H9 (cell line): ENCODE measurements at regions not wholly inside any gene's neighbourhood (a gene's known extent, or its start where the extent isn't known, plus 50 kb on each side); places are given as distances from the start of the nearest gene placed in this dataset.

Source experiments
- DNase-seq: peaks from one replicate; pipeline ENCODE4 v3.0.0-alpha.2; 2017
- H2AFZ ChIP-seq: one replicate; pipeline ENCODE4 v1.6.1; 2013; ENCODE audit warnings: mild to moderate bottlenecking, low read length, control low read depth, moderate library complexity
- H2AK5ac ChIP-seq: 2 replicates; pipeline ENCODE4 v1.6.1; 2013; ENCODE audit warnings: low read length, control low read depth, mixed read lengths; ENCODE audit not compliant: insufficient read length
- H2BK120ac ChIP-seq: one replicate; pipeline ENCODE4 v1.6.1; 2013; ENCODE audit warnings: low read depth, mild to moderate bottlenecking, low read length, control low read depth, inconsistent platforms; ENCODE audit not compliant: poor library complexity, severe bottlenecking
- H2BK12ac ChIP-seq: 2 replicates; pipeline ENCODE4 v1.6.1; 2013; ENCODE audit warnings: low read length, control low read depth, mixed read lengths, low read depth; ENCODE audit not compliant: insufficient read length
- H2BK15ac ChIP-seq: 2 replicates; pipeline ENCODE4 v1.6.1; 2013; ENCODE audit warnings: low read depth, low read length, control low read depth
- H2BK20ac ChIP-seq: one replicate; pipeline ENCODE4 v1.6.1; 2013; ENCODE audit warnings: low read depth, mild to moderate bottlenecking, low read length, control low read depth, inconsistent platforms; ENCODE audit not compliant: poor library complexity, severe bottlenecking
- H2BK5ac ChIP-seq: 2 replicates; pipeline ENCODE4 v1.6.1; 2013; ENCODE audit warnings: low read length, control low read depth, mixed read lengths; ENCODE audit not compliant: insufficient read length
- H3K14ac ChIP-seq: 2 replicates; pipeline ENCODE4 v1.6.1; 2013; ENCODE audit warnings: low read length, control low read depth; ENCODE audit not compliant: insufficient read depth
- H3K18ac ChIP-seq: 2 replicates; pipeline ENCODE4 v1.6.1; 2013; ENCODE audit warnings: low read depth, mild to moderate bottlenecking, mixed read lengths, low read length, control low read depth; ENCODE audit not compliant: insufficient read length
- H3K23ac ChIP-seq: 2 replicates; pipeline ENCODE4 v1.6.1; 2013; ENCODE audit warnings: low read length, control low read depth, mixed read lengths, low read depth; ENCODE audit not compliant: insufficient read length
- H3K23me2 ChIP-seq: 2 replicates; pipeline ENCODE4 v1.6.1; 2013; ENCODE audit warnings: low read depth, mild to moderate bottlenecking, mixed read lengths, low read length, control low read depth; ENCODE audit not compliant: insufficient read length, poor library complexity, severe bottlenecking
- H3K27ac ChIP-seq: 2 replicates; pipeline ENCODE4 v1.5.1; 2013; ENCODE audit warnings: low read length, control low read depth, mixed read lengths, low read depth; ENCODE audit not compliant: insufficient read length
- H3K27me3 ChIP-seq: 2 replicates; pipeline ENCODE4 v1.6.1; 2013; ENCODE audit warnings: low read length, control low read depth, inconsistent platforms; ENCODE audit not compliant: insufficient read depth
- H3K4ac ChIP-seq: 2 replicates; pipeline ENCODE4 v1.6.1; 2013; ENCODE audit warnings: low read depth, mild to moderate bottlenecking, control low read depth, inconsistent platforms, low read length, moderate library complexity
- H3K4me1 ChIP-seq: 2 replicates; pipeline ENCODE4 v1.6.1; 2013; ENCODE audit warnings: low read length, control low read depth, inconsistent platforms; ENCODE audit not compliant: insufficient read depth
- H3K4me2 ChIP-seq: 2 replicates; pipeline ENCODE4 v1.6.1; 2013; ENCODE audit warnings: low read length, control low read depth, mixed read lengths; ENCODE audit not compliant: insufficient read length, insufficient read depth
- H3K56ac ChIP-seq: 2 replicates; pipeline ENCODE4 v1.6.1; 2013; ENCODE audit warnings: low read depth, mild to moderate bottlenecking, mixed read lengths, low read length, control low read depth; ENCODE audit not compliant: insufficient read length
- H3K79me1 ChIP-seq: 2 replicates; pipeline ENCODE4 v1.6.1; 2013; ENCODE audit warnings: low read depth, mild to moderate bottlenecking, moderate library complexity, low read length, control low read depth, inconsistent platforms; ENCODE audit not compliant: insufficient read depth, poor library complexity, severe bottlenecking
- H3K79me2 ChIP-seq: 2 replicates; pipeline ENCODE4 v1.6.1; 2013; ENCODE audit warnings: low read length, control low read depth, inconsistent platforms; ENCODE audit not compliant: insufficient read depth
- H3K9ac ChIP-seq: 2 replicates; pipeline ENCODE4 v1.6.1; 2013; ENCODE audit warnings: low read length, control low read depth, mixed read lengths; ENCODE audit not compliant: insufficient read length; ENCODE audit errors: extremely low read depth
- H3K9me3 ChIP-seq: one replicate; pipeline ENCODE4 v1.6.1; 2013; ENCODE audit warnings: low read depth, low read length, inconsistent platforms; ENCODE audit not compliant: control insufficient read depth
- H3T11ph ChIP-seq: one replicate; pipeline ENCODE4 v1.6.1; 2013; ENCODE audit warnings: mild to moderate bottlenecking, low read length, control low read depth, inconsistent platforms
- H4K20me1 ChIP-seq: one replicate; pipeline ENCODE4 v1.6.1; 2013; ENCODE audit not compliant: control insufficient read depth, insufficient read length, insufficient read depth
- H4K5ac ChIP-seq: 2 replicates; pipeline ENCODE4 v1.6.1; 2013; ENCODE audit warnings: low read depth, mild to moderate bottlenecking, mixed read lengths, low read length, control low read depth; ENCODE audit not compliant: insufficient read length
- H4K8ac ChIP-seq: replicated peaks from 2 replicates; pipeline ENCODE4 v1.6.1; 2013; ENCODE audit warnings: low read length, control low read depth, mixed read lengths, low read depth; ENCODE audit not compliant: insufficient read length
- H4K91ac ChIP-seq: 2 replicates; pipeline ENCODE4 v1.6.1; 2013; ENCODE audit warnings: low read depth, mild to moderate bottlenecking, moderate library complexity, mixed read lengths, low read length, control low read depth; ENCODE audit not compliant: insufficient read length
- H3K27ac Mint-ChIP-seq, 3 experiments: 2 replicates in 2 of 3; 3 replicates in 1 of 3; pipeline ENCODE4 v1.8.0; 2020 to 2021; ENCODE audit warnings: mixed read lengths in 3 of 3, mild to moderate bottlenecking in 1 of 3, moderate library complexity in 1 of 3
- H3K27me3 Mint-ChIP-seq: 2 replicates; pipeline ENCODE4 v1.8.0; 2021; ENCODE audit warnings: low read depth, mild to moderate bottlenecking, moderate library complexity, mixed read lengths
- H3K36me3 Mint-ChIP-seq, 3 experiments: 2 replicates in 2 of 3; 3 replicates in 1 of 3; pipeline ENCODE4 v1.8.0; 2020 to 2021; ENCODE audit warnings: low read depth in 3 of 3, mixed read lengths in 3 of 3; ENCODE audit not compliant: insufficient read depth in 1 of 3
- H3K4me1 Mint-ChIP-seq, 2 experiments: 2 replicates each; pipeline ENCODE4 v1.8.0; 2020; ENCODE audit warnings: mixed read lengths in 2 of 2
- H3K4me3 Mint-ChIP-seq, 2 experiments: 2 replicates in 1 of 2; 3 replicates in 1 of 2; pipeline ENCODE4 v1.8.0; 2020 to 2021; ENCODE audit warnings: mild to moderate bottlenecking in 2 of 2, mixed read lengths in 2 of 2, moderate library complexity in 1 of 2
- H3K9me3 Mint-ChIP-seq, 2 experiments: 2 replicates in 1 of 2; 3 replicates in 1 of 2; pipeline ENCODE4 v1.8.0; 2020; ENCODE audit warnings: mild to moderate bottlenecking in 2 of 2, mixed read lengths in 2 of 2, moderate library complexity in 1 of 2
- WGBS: extraction: QIAGEN DNeasy Blood & Tissue Kit; methylation state at CpG from one replicate; pipeline ENCODE4 v1.1.7; 2013; ENCODE audit warnings: missing lambda C conversion rate, low lambda C conversion rate, mixed read lengths; ENCODE audit not compliant: insufficient read length; ENCODE audit errors: extremely low coverage; 5-methylcytosine and 5-hydroxymethylcytosine counted together
- TF ChIP-seq, protein P1 (sequence below): fragments of 200-600 bp; sonication (generic); conservative IDR thresholded peaks from 3 replicates; pipeline ENCODE4 v1.8.0; 2021; ENCODE audit warnings: antibody characterized with exemption, mild to moderate bottlenecking

DNA sequence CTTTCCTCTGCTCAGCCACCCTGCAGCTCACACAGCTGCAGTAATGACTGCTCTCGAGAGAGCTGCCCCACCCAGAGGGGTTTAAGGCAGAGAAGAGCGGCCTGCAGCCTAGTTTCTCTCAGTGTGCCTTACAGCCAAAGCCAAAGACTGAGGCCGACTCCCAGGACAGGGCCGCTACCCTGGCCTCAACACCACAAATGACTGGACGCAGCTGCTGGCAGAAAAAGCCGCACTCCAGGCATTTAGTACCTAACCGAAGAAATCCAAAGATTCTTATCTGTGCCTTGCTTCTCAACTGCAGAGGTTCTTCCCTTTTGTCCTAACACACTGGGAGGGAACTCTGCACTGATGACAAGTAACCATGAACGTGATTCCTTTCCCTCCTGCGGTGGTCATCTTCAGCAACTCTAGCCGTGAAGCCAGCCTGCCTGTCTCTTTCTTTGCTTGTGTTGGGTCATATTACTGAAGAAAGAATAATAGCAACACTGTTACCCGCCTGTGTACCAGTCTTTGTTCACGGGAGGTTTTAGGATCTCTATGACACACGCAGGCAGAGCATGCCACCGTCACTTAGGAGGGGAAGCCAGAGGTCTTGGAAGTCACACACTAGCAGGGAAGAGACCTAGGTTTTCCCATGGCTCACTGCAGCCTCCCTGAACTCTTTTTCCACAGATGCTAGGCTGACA is 202.7 kb downstream of the RHOU start:
- H3K9ac ChIP-seq, result no peak overlapping the region
- no peaks in the 10 kb centered on the region for H3K79me2 ChIP-seq
- H3K27me3 ChIP-seq, result no peaks in the 10 kb centered on the region
- H3K23me2 ChIP-seq, result no peaks in the 10 kb centered on the region
- H3K4ac ChIP-seq, result no peak overlapping the region
- no peak overlapping the region for H4K5ac ChIP-seq
- H3K27ac ChIP-seq, result no peak overlapping the region
- WGBS, result no CpG with 5 or more reads among the region's 14 CpGs
- no peaks in the 10 kb centered on the region; the same call in 1 of the 2 replicates for H3K4me1 ChIP-seq
- H3K56ac ChIP-seq, result no peak overlapping the region
- H3K4me3 Mint-ChIP-seq, result no peak overlapping the region
- no peak overlapping the region for H3K4me2 ChIP-seq
- no peak overlapping the region for H4K91ac ChIP-seq
- no peaks in the 10 kb centered on the region for H3K79me1 ChIP-seq
- no peak overlapping the region; the same call in 1 of the 2 replicates for H3K14ac ChIP-seq
- H2AFZ ChIP-seq, result no peak overlapping the region
- H3K36me3 Mint-ChIP-seq, result no peaks in the 10 kb centered on the region
- H2AK5ac ChIP-seq, result no peak overlapping the region
- H3K9me3 ChIP-seq, result no peaks in the 10 kb centered on the region
- H4K20me1 ChIP-seq, result no peaks in the 10 kb centered on the region
- no peak overlapping the region for H2BK12ac ChIP-seq
- H2BK5ac ChIP-seq, result no peak overlapping the region
- no peaks in the 10 kb centered on the region; a peak in 1 of 5 replicates for H3K9me3 Mint-ChIP-seq
- peaks cover 52 to 57% of the 10 kb centered on the region in 2 experiments for H3K4me1 Mint-ChIP-seq
- TF ChIP-seq, protein P1, sequence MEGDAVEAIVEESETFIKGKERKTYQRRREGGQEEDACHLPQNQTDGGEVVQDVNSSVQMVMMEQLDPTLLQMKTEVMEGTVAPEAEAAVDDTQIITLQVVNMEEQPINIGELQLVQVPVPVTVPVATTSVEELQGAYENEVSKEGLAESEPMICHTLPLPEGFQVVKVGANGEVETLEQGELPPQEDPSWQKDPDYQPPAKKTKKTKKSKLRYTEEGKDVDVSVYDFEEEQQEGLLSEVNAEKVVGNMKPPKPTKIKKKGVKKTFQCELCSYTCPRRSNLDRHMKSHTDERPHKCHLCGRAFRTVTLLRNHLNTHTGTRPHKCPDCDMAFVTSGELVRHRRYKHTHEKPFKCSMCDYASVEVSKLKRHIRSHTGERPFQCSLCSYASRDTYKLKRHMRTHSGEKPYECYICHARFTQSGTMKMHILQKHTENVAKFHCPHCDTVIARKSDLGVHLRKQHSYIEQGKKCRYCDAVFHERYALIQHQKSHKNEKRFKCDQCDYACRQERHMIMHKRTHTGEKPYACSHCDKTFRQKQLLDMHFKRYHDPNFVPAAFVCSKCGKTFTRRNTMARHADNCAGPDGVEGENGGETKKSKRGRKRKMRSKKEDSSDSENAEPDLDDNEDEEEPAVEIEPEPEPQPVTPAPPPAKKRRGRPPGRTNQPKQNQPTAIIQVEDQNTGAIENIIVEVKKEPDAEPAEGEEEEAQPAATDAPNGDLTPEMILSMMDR, result no peak
- 0 out of 7 replicates have a peak overlapping the region, but pooled peaks of 1 of the 3 experiments have one; percentile 44 for H3K27ac Mint-ChIP-seq
- H2BK120ac ChIP-seq, result no peak overlapping the region
- H3K23ac ChIP-seq, result no peak overlapping the region
- H4K8ac ChIP-seq, result no peak overlapping the region
- DNase-seq, result no peak
- H2BK15ac ChIP-seq, result no peak overlapping the region
- H2BK20ac ChIP-seq, result no peak overlapping the region
- no peak overlapping the region for H3K18ac ChIP-seq
- H3K27me3 Mint-ChIP-seq, result peaks cover 13% of the 10 kb centered on the region
- H3T11ph ChIP-seq, result no peak overlapping the region
